ENCODE measurements at regions not wholly inside any gene's neighbourhood (a gene's known extent, or its start where the extent isn't known, plus 50 kb on each side); places are given as distances from the start of the nearest gene placed in this dataset.

GRCh38 chr1:98496256-98496995, 165.1 kb upstream of the SNX7 start:
- TF ChIP-seq CHD2 (IDR thresholded peaks at IDR 0.05; ENCODE audit: borderline replicate concordance, low read depth, low read length), result no peak
- no peak for TF ChIP-seq ATF7 (IDR thresholded peaks at IDR 0.05; ENCODE audit: low read depth)
- no peak for TF ChIP-seq SRF (IDR thresholded peaks at IDR 0.05; ENCODE audit: low read depth in 2 of 2, low read length in 2 of 2)
- TF ChIP-seq ASH2L (IDR thresholded peaks at IDR 0.05; ENCODE audit: borderline replicate concordance, low read depth), result no peak
- TF ChIP-seq MXI1 (IDR thresholded peaks at IDR 0.05; ENCODE audit: low read depth, low read length), result no peak

Data from GM12878 (cell line).